ENCODE measurements at regions not wholly inside any gene's neighbourhood (a gene's known extent, or its start where the extent isn't known, plus 50 kb on each side); places are given as distances from the start of the nearest gene placed in this dataset.

- no peak for TF ChIP-seq CTCF (IDR thresholded peaks at IDR 0.05)
- TF ChIP-seq POLR2A (IDR thresholded peaks at IDR 0.05): no peak
- no peak for TF ChIP-seq POLR2AphosphoS5 (IDR thresholded peaks at IDR 0.05; ENCODE audit: insufficient read depth in 1 of 2, low read depth in 1 of 2)
These were observed 130.9 kb upstream of the SPACA7 start for GRCh38 chr13:112245179-112245724.
